Lower lobe of right lung (tissue), 2 donors: ENCODE measurements at regions not wholly inside any gene's neighbourhood (a gene's known extent, or its start where the extent isn't known, plus 50 kb on each side); places are given as distances from the start of the nearest gene placed in this dataset.

ENCODE experiments used
- ATAC-seq, 2 donors: fragments of 200-7000 bp; cut with Tn5 transposase; one replicate each; pipeline ENCODE4 v1.9.1; 2020 to 2022; ENCODE audit warnings: mild to moderate bottlenecking in 2 of 2, moderate library complexity in 2 of 2
- DNase-seq: peaks from one replicate; pipeline ENCODE4 v3.0.0-alpha.2; 2020
- H3K27ac ChIP-seq: fragments of 200-600 bp; one replicate; pipeline ENCODE4 v1.8.0; 2022
- H3K27me3 ChIP-seq: fragments of 200-600 bp; one replicate; pipeline ENCODE4 v1.8.0; 2022; ENCODE audit warnings: low read depth
- H3K36me3 ChIP-seq: fragments of 200-600 bp; one replicate; pipeline ENCODE4 v1.8.0; 2022; ENCODE audit warnings: mild to moderate bottlenecking
- H3K4me1 ChIP-seq: fragments of 200-600 bp; one replicate; pipeline ENCODE4 v1.8.0; 2022
- H3K4me3 ChIP-seq: fragments of 200-600 bp; one replicate; pipeline ENCODE4 v1.8.0; 2022; ENCODE audit warnings: mild to moderate bottlenecking
- H3K9me3 ChIP-seq: fragments of 200-600 bp; one replicate; pipeline ENCODE4 v1.8.0; 2022
- CTCF ChIP-seq: fragments of 200-600 bp; IDR thresholded peaks from one replicate; pipeline ENCODE4 v1.8.0; 2022; ENCODE audit warnings: antibody characterized with exemption, mild to moderate bottlenecking
- intact Hi-C: fragments of 100-400 bp; cut with DNase I; formaldehyde crosslinking; loops from one replicate; pipeline ENCODE4 v1.11.0; 2022
- donor health status: DM: no; HTN: yes; CAD: no; lungs with severe emphysema.

DNA sequence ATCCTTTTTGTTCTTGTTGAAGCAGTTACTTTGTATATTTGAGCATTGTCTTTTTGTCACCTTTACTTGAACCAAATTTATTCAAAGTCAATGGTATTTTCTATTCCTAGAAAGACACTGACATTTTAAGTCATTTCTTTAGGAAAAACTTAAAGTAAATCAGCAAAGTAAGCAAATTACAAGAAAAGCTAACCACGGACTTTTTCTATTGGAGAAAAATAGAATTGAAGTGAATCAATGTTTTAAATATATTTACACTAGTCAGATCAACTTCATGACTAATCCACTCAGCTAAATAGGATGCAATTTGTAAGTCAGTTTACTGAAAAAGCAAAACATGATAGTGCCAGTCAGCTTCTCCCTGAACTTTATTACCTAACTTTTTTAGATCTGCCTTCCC, 733.8 kb upstream of the ALCAM start:
- ATAC-seq: no peak
- no peaks in the 10 kb centered on the region for H3K9me3 ChIP-seq
- no peaks in the 10 kb centered on the region for H3K36me3 ChIP-seq
- H3K27ac ChIP-seq: no peak overlapping the region
- no peak for TF ChIP-seq CTCF
- intact Hi-C loops: no loop called here
- DNase-seq: no peak
- H3K27me3 ChIP-seq: no peaks in the 10 kb centered on the region
- H3K4me3 ChIP-seq: no peak overlapping the region
- no peaks in the 10 kb centered on the region for H3K4me1 ChIP-seq

DNA sequence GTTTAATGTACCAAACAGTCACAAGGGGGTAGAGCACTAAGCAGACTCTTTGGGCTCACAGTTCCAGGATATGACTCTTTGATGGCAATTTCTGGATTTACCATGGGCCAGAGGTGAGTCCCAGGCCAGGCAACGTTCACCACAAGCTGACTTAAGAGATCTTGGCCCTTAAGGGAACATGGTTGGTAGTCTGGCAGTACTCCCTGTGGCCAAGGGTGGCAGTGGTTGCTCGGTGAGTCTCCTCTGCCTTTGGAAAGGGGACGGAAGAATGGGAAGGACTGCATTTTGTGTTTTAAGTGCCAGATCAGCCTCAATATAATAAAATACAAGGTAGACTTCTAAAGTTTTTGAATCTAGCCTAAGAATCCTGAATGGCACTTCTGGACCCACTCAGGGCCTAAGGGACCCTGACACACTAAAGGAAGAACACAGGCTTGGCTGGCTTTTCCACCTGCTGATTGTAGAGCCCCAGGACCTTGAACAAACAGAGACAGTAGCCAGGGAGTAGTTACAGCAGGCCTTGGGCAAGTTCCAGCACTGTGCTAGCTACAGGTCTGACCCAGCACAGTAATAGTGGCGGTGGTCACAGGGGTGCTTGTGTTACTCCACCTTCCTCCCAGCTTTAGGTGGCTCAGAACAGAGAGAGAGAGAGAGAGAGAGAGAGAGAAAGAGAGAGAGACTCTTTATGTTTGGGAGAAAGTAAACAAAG, 730.7 kb upstream of the ALCAM start:
- intact Hi-C loops: no loop called here
- Histone ChIP-seq H3K4me1 (no peaks in the 10 kb centered on the region), H3K36me3 (no peaks in the 10 kb centered on the region), H3K9me3 (peaks cover 7% of the 10 kb centered on the region), H3K27me3 (no peaks in the 10 kb centered on the region), H3K27ac (no peak overlapping the region), H3K4me3 (no peak overlapping the region)
- no peak for DNase-seq
- TF ChIP-seq CTCF: no peak
- ATAC-seq: no peak

GRCh38 chr3:104642827-104643226, 723.9 kb upstream of the ALCAM start:
- Histone ChIP-seq H3K27ac (no peak overlapping the region), H3K36me3 (no peaks in the 10 kb centered on the region), H3K4me3 (no peak overlapping the region), H3K4me1 (no peaks in the 10 kb centered on the region), H3K27me3 (no peaks in the 10 kb centered on the region), H3K9me3 (peaks cover 8% of the 10 kb centered on the region)
- ATAC-seq (no peak), DNase-seq (no peak)
- TF ChIP-seq CTCF: no peak
- intact Hi-C loops: no loop called here

DNA sequence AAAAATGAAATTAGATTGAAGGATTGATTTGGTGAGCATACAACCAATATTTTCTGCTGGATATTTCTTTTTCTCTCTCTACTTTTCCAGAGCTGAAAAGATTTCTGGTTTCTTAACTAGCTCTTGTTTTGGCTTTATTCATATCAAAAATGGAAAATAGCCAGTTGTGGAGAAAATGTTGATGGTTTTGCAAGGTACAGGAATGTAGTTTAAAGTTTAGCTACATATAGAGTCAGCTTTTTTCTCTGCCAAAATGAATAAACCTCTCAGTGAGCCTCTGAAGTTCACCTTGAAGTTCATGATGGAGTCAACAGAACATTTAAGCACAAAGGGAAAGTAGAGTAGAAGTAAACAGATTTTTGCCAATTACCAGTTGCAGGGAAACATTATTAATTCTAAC, 720.5 kb upstream of the ALCAM start:
- ATAC-seq (no peak), DNase-seq (no peak)
- Histone ChIP-seq H3K4me1 (no peaks in the 10 kb centered on the region), H3K9me3 (no peaks in the 10 kb centered on the region), H3K27me3 (no peaks in the 10 kb centered on the region), H3K4me3 (no peak overlapping the region), H3K36me3 (no peaks in the 10 kb centered on the region), H3K27ac (no peak overlapping the region)
- intact Hi-C loops: no loop called here
- TF ChIP-seq CTCF: no peak

DNA sequence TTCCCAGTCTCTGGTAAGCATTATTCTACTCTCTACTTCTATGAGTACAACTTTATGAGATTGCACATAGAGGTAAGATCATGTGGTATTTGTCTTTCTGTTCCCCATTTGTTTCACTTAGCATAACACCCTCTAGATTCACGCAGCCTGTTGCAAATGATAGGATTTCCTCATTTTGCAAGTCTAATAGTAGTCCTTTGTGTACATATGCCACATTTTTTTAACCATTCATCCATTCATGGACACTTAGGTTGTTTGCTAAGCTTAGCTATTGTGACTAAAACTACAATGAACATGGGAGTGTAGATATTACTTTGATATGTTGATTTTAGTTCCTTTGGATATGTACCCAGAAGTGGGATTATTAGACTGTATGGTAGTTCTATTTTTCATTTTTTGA, 717.9 kb upstream of the ALCAM start:
- Histone ChIP-seq H3K4me3 (no peak overlapping the region), H3K27me3 (no peaks in the 10 kb centered on the region), H3K36me3 (no peaks in the 10 kb centered on the region), H3K27ac (no peak overlapping the region), H3K4me1 (no peaks in the 10 kb centered on the region), H3K9me3 (peaks cover 10% of the 10 kb centered on the region)
- ATAC-seq (no peak), DNase-seq (no peak)
- TF ChIP-seq CTCF: no peak
- intact Hi-C loops: no loop called here
